ENCODE measurements at regions not wholly inside any gene's neighbourhood (a gene's known extent, or its start where the extent isn't known, plus 50 kb on each side); places are given as distances from the start of the nearest gene placed in this dataset.
A peak's percentile ranks its signal among the peaks of the same experiment; 100 is the strongest.

GRCh38 chr2:48007699-48008268, 101.5 kb upstream of the FBXO11 start:
- Mint-ChIP-seq H3K27ac (ENCODE audit: unreplicated experiment) (no peak overlapping the region), H3K36me3 (ENCODE audit: unreplicated experiment) (no peaks in the 10 kb centered on the region), H3K4me1 (ENCODE audit: low read depth, unreplicated experiment) (no peaks in the 10 kb centered on the region), H3K9me3 (ENCODE audit: unreplicated experiment) (no peaks in the 10 kb centered on the region), H3K4me3 (ENCODE audit: unreplicated experiment) (no peak overlapping the region), H3K27me3 (ENCODE audit: unreplicated experiment) (peaks cover 3% of the 10 kb centered on the region)
- no peak for TF ChIP-seq CTCF (IDR thresholded peaks at IDR 0.05; ENCODE audit: partially characterized antibody, unreplicated experiment)
- DNase-seq, result no peak

GRCh38 chr2:48009256-48009655, 103.0 kb upstream of the FBXO11 start:
- Mint-ChIP-seq H3K9me3 (ENCODE audit: unreplicated experiment) (no peaks in the 10 kb centered on the region), H3K4me1 (ENCODE audit: low read depth, unreplicated experiment) (no peaks in the 10 kb centered on the region), H3K36me3 (ENCODE audit: unreplicated experiment) (no peaks in the 10 kb centered on the region), H3K4me3 (ENCODE audit: unreplicated experiment) (no peak overlapping the region), H3K27ac (ENCODE audit: unreplicated experiment) (no peak overlapping the region), H3K27me3 (ENCODE audit: unreplicated experiment) (peaks cover 3% of the 10 kb centered on the region)
- no peak for DNase-seq
- TF ChIP-seq CTCF (IDR thresholded peaks at IDR 0.05; ENCODE audit: partially characterized antibody, unreplicated experiment), result no peak

- Mint-ChIP-seq H3K9me3 (ENCODE audit: unreplicated experiment) (no peaks in the 10 kb centered on the region), H3K27me3 (ENCODE audit: unreplicated experiment) (peaks cover 4% of the 10 kb centered on the region), H3K4me3 (ENCODE audit: unreplicated experiment) (no peak overlapping the region), H3K4me1 (ENCODE audit: low read depth, unreplicated experiment) (no peaks in the 10 kb centered on the region), H3K36me3 (ENCODE audit: unreplicated experiment) (no peaks in the 10 kb centered on the region), H3K27ac (ENCODE audit: unreplicated experiment) (no peak overlapping the region)
- no peak for TF ChIP-seq CTCF (IDR thresholded peaks at IDR 0.05; ENCODE audit: partially characterized antibody, unreplicated experiment)
- no peak for DNase-seq
These were observed 109.1 kb upstream of the FBXO11 start for GRCh38 chr2:48015421-48015820.

GRCh38 chr2:48016225-48017019, 110.1 kb upstream of the FBXO11 start:
- H3K9me3 Mint-ChIP-seq (ENCODE audit: unreplicated experiment), result no peaks in the 10 kb centered on the region
- no peaks in the 10 kb centered on the region for H3K36me3 Mint-ChIP-seq (ENCODE audit: unreplicated experiment)
- TF ChIP-seq CTCF (IDR thresholded peaks at IDR 0.05; ENCODE audit: partially characterized antibody, unreplicated experiment), result peak; percentile 48
- H3K4me3 Mint-ChIP-seq (ENCODE audit: unreplicated experiment), result no peak overlapping the region
- H3K4me1 Mint-ChIP-seq (ENCODE audit: low read depth, unreplicated experiment), result no peaks in the 10 kb centered on the region
- no peak for DNase-seq
- peaks cover 4% of the 10 kb centered on the region for H3K27me3 Mint-ChIP-seq (ENCODE audit: unreplicated experiment)
- H3K27ac Mint-ChIP-seq (ENCODE audit: unreplicated experiment), result no peak overlapping the region

GRCh38 chr2:48017136-48017535, 110.8 kb upstream of the FBXO11 start:
- Mint-ChIP-seq H3K27ac (ENCODE audit: unreplicated experiment) (no peak overlapping the region), H3K9me3 (ENCODE audit: unreplicated experiment) (no peaks in the 10 kb centered on the region), H3K4me1 (ENCODE audit: low read depth, unreplicated experiment) (no peaks in the 10 kb centered on the region), H3K36me3 (ENCODE audit: unreplicated experiment) (no peaks in the 10 kb centered on the region), H3K4me3 (ENCODE audit: unreplicated experiment) (no peak overlapping the region), H3K27me3 (ENCODE audit: unreplicated experiment) (peaks cover 4% of the 10 kb centered on the region)
- DNase-seq, result no peak
- TF ChIP-seq CTCF (IDR thresholded peaks at IDR 0.05; ENCODE audit: partially characterized antibody, unreplicated experiment), result no peak
